ENCODE measurements at regions not wholly inside any gene's neighbourhood (a gene's known extent, or its start where the extent isn't known, plus 50 kb on each side); places are given as distances from the start of the nearest gene placed in this dataset.

DNA sequence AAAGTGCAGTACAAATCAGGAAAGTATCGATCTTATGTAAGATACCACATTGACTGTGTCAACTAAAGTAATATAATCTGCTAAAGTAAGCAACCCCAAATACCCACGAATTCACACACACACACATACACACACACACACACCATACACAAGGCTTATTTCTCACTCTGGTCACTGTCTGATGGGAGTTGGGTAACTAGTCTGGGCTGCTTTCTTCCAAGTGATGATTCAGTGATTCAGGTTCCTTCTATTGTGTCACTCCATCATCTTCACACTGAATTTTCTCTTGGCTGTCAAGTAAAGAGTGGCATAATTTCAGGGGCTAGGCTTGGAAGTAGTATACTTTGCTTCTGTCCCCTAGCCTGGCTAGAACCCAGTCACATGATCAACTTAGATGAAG is 104.8 kb upstream of the CCDC54 start:
- TF ChIP-seq, protein P1, sequence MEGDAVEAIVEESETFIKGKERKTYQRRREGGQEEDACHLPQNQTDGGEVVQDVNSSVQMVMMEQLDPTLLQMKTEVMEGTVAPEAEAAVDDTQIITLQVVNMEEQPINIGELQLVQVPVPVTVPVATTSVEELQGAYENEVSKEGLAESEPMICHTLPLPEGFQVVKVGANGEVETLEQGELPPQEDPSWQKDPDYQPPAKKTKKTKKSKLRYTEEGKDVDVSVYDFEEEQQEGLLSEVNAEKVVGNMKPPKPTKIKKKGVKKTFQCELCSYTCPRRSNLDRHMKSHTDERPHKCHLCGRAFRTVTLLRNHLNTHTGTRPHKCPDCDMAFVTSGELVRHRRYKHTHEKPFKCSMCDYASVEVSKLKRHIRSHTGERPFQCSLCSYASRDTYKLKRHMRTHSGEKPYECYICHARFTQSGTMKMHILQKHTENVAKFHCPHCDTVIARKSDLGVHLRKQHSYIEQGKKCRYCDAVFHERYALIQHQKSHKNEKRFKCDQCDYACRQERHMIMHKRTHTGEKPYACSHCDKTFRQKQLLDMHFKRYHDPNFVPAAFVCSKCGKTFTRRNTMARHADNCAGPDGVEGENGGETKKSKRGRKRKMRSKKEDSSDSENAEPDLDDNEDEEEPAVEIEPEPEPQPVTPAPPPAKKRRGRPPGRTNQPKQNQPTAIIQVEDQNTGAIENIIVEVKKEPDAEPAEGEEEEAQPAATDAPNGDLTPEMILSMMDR (conservative IDR thresholded peaks at IDR 0.05; ENCODE audit: low read depth in 2 of 2) = no peak
- no peak for TF ChIP-seq EZH2phosphoT487 (IDR thresholded peaks at IDR 0.05; ENCODE audit: unreplicated experiment)

Measured in GM23338 (cell line).